Inferior parietal cortex (tissue), 1 donor: ENCODE measurements at regions not wholly inside any gene's neighbourhood (a gene's known extent, or its start where the extent isn't known, plus 50 kb on each side); places are given as distances from the start of the nearest gene placed in this dataset.
"Not testable (repeated sequence)": the region's sequence is repeated elsewhere in the genome, so short reads cannot be mapped to it uniquely, and the experiment has no call there.

Experiments
- DNase-seq: peaks from one replicate; pipeline ENCODE4 v3.0.0-alpha.2; 2016; ENCODE audit errors: extremely low spot score

DNA sequence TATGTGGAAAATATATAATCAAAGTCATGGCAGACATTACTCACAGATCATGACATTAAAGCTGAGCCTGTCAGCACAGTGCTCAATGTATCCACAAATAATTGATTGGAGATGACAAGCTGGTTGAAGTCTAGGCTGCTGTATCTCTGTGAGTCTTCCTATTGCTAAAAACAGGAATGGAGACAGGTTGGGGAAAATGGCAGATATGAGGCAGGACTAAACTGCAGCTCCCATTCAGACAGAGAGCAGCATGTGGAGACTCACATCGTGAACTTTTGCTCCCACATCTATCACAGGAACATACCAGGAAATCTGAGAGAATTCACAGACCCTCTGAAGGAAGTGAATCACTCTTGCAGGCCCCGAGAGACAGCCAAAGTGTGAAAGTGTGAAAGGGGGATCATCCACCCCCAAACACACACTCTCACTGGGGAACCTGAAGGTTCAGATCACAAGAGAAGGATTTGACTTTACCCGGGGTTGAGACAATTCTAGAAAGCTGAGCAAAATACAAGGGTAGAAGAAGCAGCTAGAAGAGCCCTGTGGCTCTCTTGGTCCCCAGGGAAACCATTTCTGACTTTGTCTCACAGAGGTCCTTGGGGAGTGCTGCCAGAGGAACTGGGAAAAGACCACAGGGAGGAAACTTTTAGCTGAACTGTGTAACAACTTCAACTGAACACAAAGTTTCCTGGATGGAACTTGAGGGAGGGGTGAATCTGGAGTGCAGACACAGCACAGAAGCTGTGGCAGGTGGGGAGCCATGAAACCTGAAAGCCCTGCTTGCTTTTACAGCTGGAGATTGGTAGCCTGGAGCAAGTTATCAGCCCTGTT, 173.4 kb downstream of the S1PR1 start:
- no peak for DNase-seq

GRCh38 chr1:101420406-101420805, 183.6 kb downstream of the S1PR1 start:
- no peak for DNase-seq

DNA sequence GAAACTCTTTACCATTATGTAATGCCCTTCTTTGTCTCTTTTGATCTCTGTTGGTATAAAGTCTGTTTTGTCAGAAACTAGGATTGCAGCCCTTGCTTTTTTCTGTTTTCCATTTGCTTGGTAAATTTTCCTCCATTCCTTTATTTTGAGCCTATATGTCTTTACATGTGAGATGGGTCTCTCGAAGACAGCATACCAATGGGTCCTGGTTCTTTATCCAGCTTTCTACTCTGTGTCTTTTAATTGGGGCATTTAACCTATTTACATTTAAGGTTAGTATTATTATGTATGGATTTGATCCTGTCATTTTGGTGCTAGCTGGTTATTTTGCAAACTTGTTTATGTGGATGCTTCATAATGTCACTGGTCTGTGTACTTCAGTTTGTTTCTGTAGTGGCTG, 191.3 kb downstream of the S1PR1 start:
- DNase-seq, result not testable (repeated sequence)

GRCh38 chr1:101428562-101428961, 191.7 kb downstream of the S1PR1 start:
- no peak for DNase-seq

- DNase-seq, result no peak
These were observed 195.2 kb downstream of the S1PR1 start for GRCh38 chr1:101431956-101432510.

DNA sequence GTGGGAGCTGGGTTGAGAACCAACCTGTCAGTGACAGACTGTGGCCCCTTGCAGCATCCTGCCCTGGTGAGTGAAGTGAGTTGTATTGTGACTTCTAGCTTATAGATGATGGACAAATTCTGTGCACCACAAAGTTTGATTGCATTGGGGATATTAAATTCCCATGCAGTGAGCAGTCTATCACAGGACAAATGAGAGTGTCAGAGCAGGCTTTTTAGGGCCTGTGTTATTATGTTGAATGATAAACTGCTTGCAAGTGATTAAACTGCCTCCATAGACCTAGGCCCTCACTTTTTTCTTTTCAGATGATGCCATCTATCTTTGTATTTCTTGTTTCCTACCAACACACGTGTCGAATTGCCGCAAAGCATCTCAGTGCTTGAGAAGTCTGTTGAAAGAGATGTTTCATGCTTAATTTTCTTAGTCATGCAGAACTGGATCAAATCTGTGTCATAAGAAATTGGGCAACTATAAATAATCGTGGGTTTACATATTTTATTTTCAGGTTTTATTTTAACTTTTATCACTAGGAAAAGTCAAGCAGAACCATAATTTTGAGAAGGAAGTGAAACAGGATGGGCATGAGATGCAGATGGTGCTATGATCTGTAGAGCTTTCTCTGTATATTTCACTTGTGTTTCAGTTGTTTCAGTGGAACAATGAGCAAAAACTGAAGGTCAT, 199.2 kb downstream of the S1PR1 start:
- no peak for DNase-seq

DNA sequence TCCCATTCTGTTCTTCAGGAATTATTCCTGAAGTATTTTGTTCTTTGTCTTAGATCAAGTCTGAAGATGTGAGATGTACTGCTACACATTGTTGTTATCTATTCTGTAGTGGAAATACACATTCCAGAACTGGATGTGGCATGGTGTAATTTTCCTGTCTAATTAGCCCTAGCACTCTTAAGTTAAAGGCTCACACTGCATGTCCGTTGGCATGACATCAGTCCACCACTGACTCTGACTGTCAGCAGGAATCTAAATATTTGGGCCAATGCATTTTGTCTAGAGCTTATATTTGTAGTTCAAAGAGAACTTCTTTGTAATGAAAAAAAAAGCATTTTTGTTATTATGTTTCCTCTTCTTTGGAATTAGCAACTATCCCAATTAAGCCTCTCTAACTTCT, 201.0 kb downstream of the S1PR1 start:
- no peak for DNase-seq

- no peak for DNase-seq
These were observed 201.5 kb downstream of the S1PR1 start for GRCh38 chr1:101438359-101438758.

- no peak for DNase-seq
These were observed 203.7 kb downstream of the S1PR1 start for GRCh38 chr1:101440485-101440884.

DNA sequence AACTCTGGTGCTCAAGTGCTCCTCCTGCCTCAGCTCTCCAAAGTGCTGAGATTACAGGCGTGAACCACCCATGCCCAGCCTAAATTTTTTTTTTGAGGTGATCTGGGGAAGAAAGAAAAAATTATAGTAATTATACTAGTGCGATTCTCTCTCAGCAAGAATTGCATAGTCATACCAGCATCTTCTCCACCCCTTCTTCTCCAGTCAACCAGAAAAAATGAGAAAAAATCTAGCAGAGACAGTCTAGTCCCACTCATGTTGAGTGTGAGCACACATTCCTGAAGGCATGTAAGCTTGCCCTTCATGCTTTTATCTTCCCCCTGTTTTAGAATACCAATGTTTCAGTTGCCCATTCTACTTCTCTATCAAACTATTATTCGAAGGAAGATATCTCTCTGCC, 207.6 kb downstream of the S1PR1 start:
- DNase-seq, result no peak

DNA sequence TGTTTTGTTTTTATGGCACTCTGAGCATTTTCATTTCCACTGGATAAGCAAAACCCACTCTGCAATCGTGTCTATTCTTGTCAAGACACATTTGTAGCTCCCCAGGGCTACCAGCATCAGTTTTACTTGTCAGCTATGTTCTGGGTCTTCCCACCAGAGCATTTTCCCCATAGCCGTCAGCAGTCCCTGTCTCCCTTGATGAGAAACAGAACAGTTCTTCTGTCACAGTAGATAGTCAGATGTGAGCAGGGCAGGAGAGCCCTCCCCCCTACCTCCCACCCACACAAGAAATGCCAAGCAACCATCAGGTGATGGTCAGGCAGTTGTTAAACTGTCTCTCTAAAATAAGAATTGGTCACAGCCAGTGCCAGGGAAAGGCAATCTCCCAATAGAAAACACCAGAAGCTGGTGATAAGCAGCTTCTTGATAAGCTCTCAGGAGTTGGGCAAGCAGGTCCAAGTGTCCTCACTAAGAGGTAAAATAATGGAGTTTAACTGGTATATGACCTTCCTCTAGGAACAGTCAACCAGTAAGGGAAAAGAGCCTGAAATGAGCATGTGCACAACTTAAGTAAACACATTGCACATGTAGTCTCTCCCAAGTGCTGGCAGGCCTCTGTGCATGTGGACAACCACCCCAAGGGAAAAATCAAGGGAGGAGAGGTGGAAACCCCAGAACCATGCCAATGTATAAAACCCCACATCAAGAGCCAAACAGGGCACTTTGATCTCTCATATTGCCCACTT, 208.2 kb downstream of the S1PR1 start:
- no peak for DNase-seq

- no peak for DNase-seq
These were observed 211.2 kb downstream of the S1PR1 start for GRCh38 chr1:101448018-101448417.

- not testable (repeated sequence) for DNase-seq
These were observed 213.9 kb downstream of the S1PR1 start for GRCh38 chr1:101450691-101451090.

DNA sequence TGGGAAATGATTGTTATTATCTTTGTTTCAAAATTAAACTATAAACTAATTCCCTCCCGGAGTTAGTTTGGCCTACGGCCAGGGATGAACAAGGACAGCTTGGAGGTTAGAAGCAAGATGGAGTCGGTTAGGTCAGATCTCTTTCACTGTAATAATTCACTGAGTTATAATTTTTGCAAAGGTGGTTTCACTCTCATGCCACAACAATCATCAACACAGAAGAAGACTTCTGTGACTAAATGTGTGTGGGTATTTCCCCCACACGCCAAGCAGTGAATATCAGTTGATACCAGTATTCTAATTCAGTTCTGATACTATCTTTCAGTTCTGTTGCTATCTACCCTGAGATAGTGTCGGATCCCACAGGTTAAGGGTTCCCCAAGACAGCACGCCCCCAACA, 215.1 kb downstream of the S1PR1 start:
- DNase-seq, result no peak

- DNase-seq, result no peak
These were observed 216.0 kb downstream of the S1PR1 start for GRCh38 chr1:101452825-101453224.

- DNase-seq, result no peak
These were observed 217.0 kb downstream of the S1PR1 start for GRCh38 chr1:101453844-101454243.

GRCh38 chr1:101455166-101455565, 218.3 kb downstream of the S1PR1 start:
- DNase-seq, result no peak

GRCh38 chr1:101460739-101461138, 223.9 kb downstream of the S1PR1 start:
- DNase-seq, result no peak

GRCh38 chr1:101463195-101463594, 226.4 kb downstream of the S1PR1 start:
- DNase-seq, result no peak

DNA sequence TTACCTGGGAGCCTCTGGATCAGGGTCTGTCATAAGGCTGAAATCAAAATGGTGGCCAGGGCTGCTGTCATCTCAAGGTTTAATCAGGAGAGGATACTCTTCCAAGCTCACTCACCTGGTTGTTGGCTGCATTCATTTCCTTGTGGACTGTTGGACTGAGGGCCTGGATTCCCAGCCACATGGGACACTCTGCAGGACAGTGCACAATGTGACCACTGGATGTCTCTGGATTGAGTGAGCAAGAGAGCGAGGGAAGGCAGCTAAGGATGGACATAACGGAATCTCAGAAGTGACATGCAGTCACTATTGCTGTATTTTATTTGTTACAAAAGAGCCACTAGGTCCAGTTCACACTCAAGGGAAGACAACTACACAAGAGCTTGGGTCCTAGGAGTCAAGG, 229.1 kb downstream of the S1PR1 start:
- no peak for DNase-seq

- no peak for DNase-seq
These were observed 237.3 kb downstream of the S1PR1 start for GRCh38 chr1:101474039-101474665.

- no peak for DNase-seq
These were observed 239.7 kb downstream of the S1PR1 start for GRCh38 chr1:101476541-101476940.
